ENCODE measurements at regions not wholly inside any gene's neighbourhood (a gene's known extent, or its start where the extent isn't known, plus 50 kb on each side); places are given as distances from the start of the nearest gene placed in this dataset.
"Not testable (repeated sequence)": the region's sequence is repeated elsewhere in the genome, so short reads cannot be mapped to it uniquely, and the experiment has no call there.

GRCh38 chrX:131595120-131595519 is 51.2 kb downstream of the OR13H1 start:
- no peak for DNase-seq (ENCODE audit: low spot score)

GRCh38 chrX:131607792-131608369 is 64.0 kb downstream of the OR13H1 start:
- no peak for DNase-seq (ENCODE audit: low spot score)

GRCh38 chrX:131609480-131609879 is 65.6 kb downstream of the OR13H1 start:
- no peak for DNase-seq (ENCODE audit: low spot score)

GRCh38 chrX:131613260-131613659 is 69.4 kb downstream of the OR13H1 start:
- DNase-seq (ENCODE audit: low spot score) = no peak

GRCh38 chrX:131614241-131614640 is 70.4 kb downstream of the OR13H1 start:
- DNase-seq (ENCODE audit: low spot score) = no peak

GRCh38 chrX:131617182-131617581 is 73.3 kb downstream of the OR13H1 start:
- DNase-seq (ENCODE audit: low spot score) = no peak

GRCh38 chrX:131621650-131622049 is 77.8 kb downstream of the OR13H1 start:
- no peak for DNase-seq (ENCODE audit: low spot score)

- no peak for DNase-seq (ENCODE audit: low spot score)
These were observed 82.9 kb downstream of the OR13H1 start for GRCh38 chrX:131626681-131627296.

- DNase-seq (ENCODE audit: low spot score) = no peak
These were observed 86.7 kb downstream of the OR13H1 start for GRCh38 chrX:131630534-131630933.

GRCh38 chrX:131633285-131633917 is 89.5 kb downstream of the OR13H1 start:
- peak; percentile 67 for DNase-seq (ENCODE audit: low spot score)

- DNase-seq (ENCODE audit: low spot score) = no peak
These were observed 91.0 kb downstream of the OR13H1 start for GRCh38 chrX:131634900-131635299.

GRCh38 chrX:131646106-131646505 is 102.2 kb downstream of the OR13H1 start:
- DNase-seq (ENCODE audit: low spot score) = no peak

GRCh38 chrX:131649741-131650140 is 105.9 kb downstream of the OR13H1 start:
- no peak for DNase-seq (ENCODE audit: low spot score)

- DNase-seq (ENCODE audit: low spot score) = no peak
These were observed 107.0 kb downstream of the OR13H1 start for GRCh38 chrX:131650637-131651410.

GRCh38 chrX:131663726-131664125 is 119.9 kb downstream of the OR13H1 start:
- not testable (repeated sequence) for DNase-seq (ENCODE audit: low spot score)

GRCh38 chrX:131671735-131672134 is 127.9 kb downstream of the OR13H1 start:
- DNase-seq (ENCODE audit: low spot score) = no peak

- peak; percentile 12 for DNase-seq (ENCODE audit: low spot score)
These were observed 131.8 kb downstream of the OR13H1 start for GRCh38 chrX:131675596-131676194.

- DNase-seq (ENCODE audit: low spot score) = peak; percentile 53
These were observed 134.1 kb downstream of the OR13H1 start for GRCh38 chrX:131677655-131678628.

- DNase-seq (ENCODE audit: low spot score) = not testable (repeated sequence)
These were observed 138.9 kb downstream of the OR13H1 start for GRCh38 chrX:131682735-131683134.

GRCh38 chrX:131693359-131693758 is 149.5 kb downstream of the OR13H1 start:
- DNase-seq (ENCODE audit: low spot score) = no peak

- not testable (repeated sequence) for DNase-seq (ENCODE audit: low spot score)
These were observed 153.1 kb downstream of the OR13H1 start for GRCh38 chrX:131696989-131697388.
